HG03575 (cell line): ENCODE measurements at regions not wholly inside any gene's neighbourhood (a gene's known extent, or its start where the extent isn't known, plus 50 kb on each side); places are given as distances from the start of the nearest gene placed in this dataset.

ENCODE experiments used
- ATAC-seq: cut with Tn5 transposase; IDR thresholded peaks from one replicate; pipeline ENCODE4 v1.9.1; 2021; ENCODE audit not compliant: unreplicated experiment, insufficient number of reproducible peaks, low FRiP score; ENCODE audit errors: extremely low read depth

GRCh38 chr9:7912037-7912535 lies 112.5 kb upstream of the DMAC1 start:
- no peak for ATAC-seq

DNA sequence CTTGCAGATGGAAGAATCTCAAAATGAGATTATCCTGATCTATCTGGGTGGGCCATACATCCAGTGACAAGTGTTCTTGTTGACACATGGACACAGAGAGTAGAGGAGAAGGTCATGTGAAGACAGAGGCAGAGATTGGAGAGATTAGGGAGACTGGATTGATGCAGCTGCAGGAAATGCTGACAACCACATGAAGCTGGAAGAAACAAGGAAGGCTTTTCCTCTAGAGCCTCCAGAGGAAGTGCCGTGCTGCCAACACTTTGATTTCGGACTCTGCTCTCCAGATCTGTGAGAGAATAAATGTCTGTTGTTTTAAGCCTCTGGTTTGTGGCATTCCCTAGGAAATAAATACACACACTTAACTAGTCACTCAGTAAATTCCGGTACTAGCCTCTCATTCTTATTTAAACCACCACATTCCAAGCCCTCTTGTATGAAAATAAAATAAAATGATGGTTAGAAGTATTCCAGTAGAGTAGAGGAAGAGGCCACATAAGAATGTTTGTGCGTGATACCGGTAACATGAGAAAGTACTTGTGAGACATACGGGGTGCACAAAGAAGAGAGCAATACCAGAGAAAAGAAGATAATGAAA lies 110.9 kb upstream of the DMAC1 start:
- no peak for ATAC-seq

- no peak for ATAC-seq
Measured at GRCh38 chr9:7909537-7909936, 110.0 kb upstream of the DMAC1 start.

- no peak for ATAC-seq
Measured at GRCh38 chr9:7907551-7908337, 108.2 kb upstream of the DMAC1 start.

GRCh38 chr9:7906783-7907550 lies 107.4 kb upstream of the DMAC1 start:
- ATAC-seq, result no peak

GRCh38 chr9:7901621-7902020 lies 102.0 kb upstream of the DMAC1 start:
- no peak for ATAC-seq

- ATAC-seq, result no peak
Measured at GRCh38 chr9:7900541-7900940, 101.0 kb upstream of the DMAC1 start.

DNA sequence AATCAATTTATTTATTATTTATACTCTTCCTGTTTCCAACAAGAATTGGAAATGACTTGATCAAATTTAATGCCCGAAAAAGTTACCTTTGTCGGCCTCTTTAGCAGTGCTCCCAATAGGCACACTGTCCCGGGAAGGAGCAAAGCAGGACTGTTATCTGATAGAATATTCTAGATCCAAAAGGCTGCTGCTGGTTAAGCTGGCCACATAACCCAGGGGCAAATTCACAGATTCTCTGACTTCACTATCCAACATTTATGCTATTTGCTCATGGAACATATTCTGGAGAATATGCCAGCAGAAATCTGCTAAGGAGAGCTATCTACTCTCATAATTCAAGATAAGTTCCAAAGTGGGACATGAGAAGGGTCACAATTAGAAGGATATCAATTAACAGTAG lies 100.2 kb upstream of the DMAC1 start:
- ATAC-seq, result no peak

- ATAC-seq, result no peak
Measured at GRCh38 chr9:7894231-7894630, 94.7 kb upstream of the DMAC1 start.

- ATAC-seq, result no peak
Measured at GRCh38 chr9:7892975-7893374, 93.4 kb upstream of the DMAC1 start.

DNA sequence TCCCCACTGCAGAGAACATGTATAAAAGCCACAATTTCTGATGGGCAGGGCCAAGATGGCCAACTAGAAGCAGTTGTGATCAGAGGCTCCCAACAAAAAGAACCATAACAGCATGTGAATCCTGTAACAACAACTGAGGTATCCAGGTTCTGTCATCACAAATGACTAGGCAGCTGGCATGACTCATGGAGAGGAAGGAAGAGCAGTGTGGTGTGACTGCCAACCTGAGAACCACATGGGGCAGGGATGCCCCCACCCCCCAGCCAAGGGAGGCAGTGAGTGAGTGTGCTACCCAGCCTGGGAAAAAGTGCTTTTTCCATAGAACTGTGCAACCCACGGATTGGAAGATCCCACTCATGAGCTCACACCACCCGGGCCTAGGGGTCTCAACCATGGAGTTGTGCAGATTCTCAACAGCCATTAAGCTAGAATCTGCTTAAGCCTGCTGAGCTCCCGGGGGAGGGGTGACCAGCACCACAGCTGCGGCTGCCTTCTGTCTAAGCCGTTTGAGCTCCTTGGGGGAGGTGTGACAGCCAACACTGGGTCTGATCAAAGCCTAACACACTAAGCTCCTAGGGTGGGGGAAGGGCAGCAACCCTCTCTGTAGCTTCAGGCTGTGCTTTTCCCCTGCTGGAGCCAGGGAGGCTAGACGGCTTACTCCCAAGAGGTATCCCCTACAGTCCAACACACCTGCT lies 80.1 kb upstream of the DMAC1 start:
- ATAC-seq, result no peak

GRCh38 chr9:7871977-7872730 lies 72.6 kb upstream of the DMAC1 start:
- no peak for ATAC-seq

- ATAC-seq, result no peak
Measured at GRCh38 chr9:7869340-7869739, 69.8 kb upstream of the DMAC1 start.

DNA sequence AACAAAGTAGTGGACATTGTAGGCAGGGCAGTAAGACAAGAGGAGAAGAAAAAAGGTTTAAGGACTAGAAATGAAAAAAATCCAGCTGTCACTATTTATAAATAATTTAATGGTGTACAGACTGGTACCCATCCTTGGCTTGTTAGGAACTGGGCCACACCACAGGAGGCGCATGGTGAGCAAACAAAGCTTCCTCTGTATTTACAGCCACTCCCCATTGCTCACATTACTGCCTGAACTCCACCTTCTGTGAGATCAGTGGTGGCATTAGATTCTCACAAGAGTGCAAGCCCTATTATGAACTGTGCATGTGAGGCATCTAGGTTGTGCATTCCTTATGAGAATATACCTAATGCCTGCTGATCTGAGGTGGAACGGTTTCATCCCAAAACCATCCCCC lies 62.6 kb upstream of the DMAC1 start:
- ATAC-seq, result no peak

GRCh38 chr9:7861086-7861485 lies 61.5 kb upstream of the DMAC1 start:
- no peak for ATAC-seq

DNA sequence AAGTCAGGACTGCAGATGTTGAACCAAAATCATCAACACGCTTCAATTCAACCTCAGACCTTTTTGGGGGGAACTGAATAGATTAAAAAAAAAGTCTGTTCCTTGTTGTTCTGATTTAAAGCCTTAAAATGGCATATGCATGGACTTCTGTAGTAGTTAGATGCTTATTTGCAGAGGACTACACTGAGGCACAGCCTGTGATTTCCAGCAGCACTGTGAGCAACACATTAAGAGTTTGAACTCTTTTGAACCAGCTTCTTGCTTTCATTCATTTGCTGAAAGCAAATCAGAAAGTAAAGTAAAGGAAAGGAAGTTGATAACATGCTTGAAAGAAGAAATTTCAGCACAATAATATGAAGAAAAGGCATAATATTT lies 60.7 kb upstream of the DMAC1 start:
- ATAC-seq, result no peak

DNA sequence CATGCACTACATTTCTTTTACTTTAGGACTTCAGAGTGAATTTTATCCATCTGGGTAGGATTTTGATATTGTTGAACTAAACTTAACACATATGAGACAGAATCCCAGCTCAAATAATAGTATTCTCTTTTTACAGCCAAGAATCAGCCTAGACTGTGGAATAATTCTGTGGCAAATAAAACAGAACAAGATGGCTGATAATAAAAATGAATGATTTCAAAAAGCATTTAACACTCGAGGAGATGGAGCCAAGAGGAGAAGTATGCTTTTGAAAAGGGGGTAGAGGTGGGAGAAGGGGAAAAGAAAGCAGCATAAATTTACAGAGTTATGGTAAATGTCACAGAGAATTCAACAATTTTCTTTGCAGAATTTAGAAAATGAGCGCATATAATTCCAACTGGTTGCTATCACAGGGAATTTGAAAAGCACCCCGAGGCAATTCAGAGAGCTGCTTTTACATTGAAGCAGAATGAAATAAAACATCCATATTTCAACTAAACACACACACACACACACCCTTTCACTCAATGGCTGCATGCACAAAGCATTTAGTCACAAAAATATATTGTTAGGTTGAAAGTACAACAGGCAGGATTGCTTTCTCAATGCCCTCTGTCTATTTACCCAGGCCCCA lies 60.2 kb upstream of the DMAC1 start:
- ATAC-seq, result no peak

GRCh38 chr9:7858166-7858565 lies 58.6 kb upstream of the DMAC1 start:
- ATAC-seq, result no peak
